Panc1 (cell line): ENCODE measurements at regions not wholly inside any gene's neighbourhood (a gene's known extent, or its start where the extent isn't known, plus 50 kb on each side); places are given as distances from the start of the nearest gene placed in this dataset.

Experiments
- ATAC-seq: fragments of 200-7000 bp; cut with Tn5 transposase; 2 replicates; pipeline ENCODE4 v1.9.1; 2020; ENCODE audit warnings: mild to moderate bottlenecking, moderate library complexity
- BruUV-seq: library from RNA; stranded (reverse); fragments of 400-500 nt; replicated peaks from 2 replicates; lab custom pipeline; 2021; lab: Mats Ljungman, UMichigan
- CTCF ChIA-PET: fragments of 300-600 bp; sonication (Branson Sonifier 250); formaldehyde crosslinking; loops from one replicate; lab custom pipeline; 2022; ENCODE audit warnings: antibody characterized with exemption; lab: Charles Lee
- POLR2A ChIA-PET: fragments of 300-600 bp; sonication (Branson Sonifier 250); formaldehyde crosslinking; loops from one replicate; lab custom pipeline; 2022; ENCODE audit warnings: antibody characterized with exemption; lab: Charles Lee
- DNase-seq: peaks from one replicate; pipeline ENCODE4 v3.0.0-alpha.2; 2010; ENCODE audit warnings: low read depth, low spot score
- H3K27ac ChIP-seq: 2 replicates; pipeline ENCODE4 v1.5.1; 2011; ENCODE audit warnings: mild to moderate bottlenecking, low read length, inconsistent platforms
- H3K27me3 ChIP-seq: fragments of 200-500 bp; sonication (Bioruptor generic); 2 replicates; pipeline ENCODE4 v1.6.0; 2014; ENCODE audit warnings: low read length, inconsistent platforms; ENCODE audit not compliant: control insufficient read depth, insufficient read depth
- H3K36me3 ChIP-seq: fragments of 200-500 bp; sonication (Bioruptor generic); 2 replicates; pipeline ENCODE4 v1.5.1; 2014; ENCODE audit warnings: inconsistent platforms, mild to moderate bottlenecking, low read length, moderate library complexity; ENCODE audit not compliant: control insufficient read depth, insufficient read depth
- H3K4me1 ChIP-seq: 2 replicates; pipeline ENCODE4 v1.5.1; 2011; ENCODE audit warnings: inconsistent platforms, mild to moderate bottlenecking, low read length, moderate library complexity; ENCODE audit not compliant: control insufficient read depth, insufficient read depth
- H3K4me3 ChIP-seq, 2 experiments: 2 replicates each; pipeline ENCODE4 v1.5.1; 2011 to 2012; ENCODE audit warnings: low read depth in 2 of 2, low read length in 2 of 2, mild to moderate bottlenecking in 2 of 2, inconsistent platforms in 1 of 2, moderate library complexity in 1 of 2
- H3K9me3 ChIP-seq: fragments of 200-500 bp; sonication (Bioruptor generic); 2 replicates; pipeline ENCODE4 v1.5.1; 2014; ENCODE audit warnings: low read depth, mild to moderate bottlenecking, inconsistent platforms, low read length, moderate library complexity; ENCODE audit not compliant: control insufficient read depth, insufficient read depth
- CTCF ChIP-seq: fragments of 450-650 bp; IDR thresholded peaks from 2 replicates; pipeline ENCODE4 v1.5.1; 2017; ENCODE audit warnings: mild to moderate bottlenecking
- POLR2AphosphoS5 ChIP-seq: IDR thresholded peaks from 2 replicates; pipeline ENCODE4 v1.6.1; 2012; ENCODE audit warnings: mild to moderate bottlenecking, low read depth, low read length, moderate library complexity
- REST ChIP-seq, 2 experiments: IDR thresholded peaks; 2 replicates each; pipeline ENCODE4 v1.6.1; 2011 to 2012; ENCODE audit warnings: low read depth in 2 of 2, control low read depth in 1 of 2, low read length in 1 of 2, mild to moderate bottlenecking in 1 of 2, moderate library complexity in 1 of 2; ENCODE audit not compliant: insufficient read depth in 1 of 2
- SIN3A ChIP-seq: IDR thresholded peaks from 2 replicates; pipeline ENCODE4 v1.6.1; 2012; ENCODE audit warnings: low read depth, mild to moderate bottlenecking, low read length, moderate library complexity, borderline replicate concordance; ENCODE audit not compliant: insufficient read depth
- TCF7L2 ChIP-seq: IDR thresholded peaks from 2 replicates; pipeline ENCODE4 v1.6.1; 2011; ENCODE audit warnings: mild to moderate bottlenecking, low read depth, low read length, inconsistent platforms
- in situ Hi-C: cut with HindIII; loops from 2 replicates; pipeline ENCODE4 v1.10.0; 2016; ENCODE audit warnings: low sequenced_read_pairs, low pct_unique_long_range_greater_than_20kb
- intact Hi-C: fragments of 100-400 bp; cut with micrococcal nuclease; formaldehyde crosslinking; loops from one replicate; pipeline ENCODE4 v1.10.0; 2022; ENCODE audit not compliant: unreplicated experiment

GRCh38 chr13:37375724-37376123, 222.8 kb downstream of the POSTN start:
- TF ChIP-seq CTCF: no peak
- TF ChIP-seq REST (IDR thresholded peaks at IDR 0.05; ENCODE audit: insufficient read depth in 1 of 2, low read depth in 2 of 2, low read length in 1 of 2): no peak
- TF ChIP-seq TCF7L2: no peak
- TF ChIP-seq SIN3A: no peak
- TF ChIP-seq POLR2AphosphoS5: no peak
- intact Hi-C loops: no loop called here
- POLR2A ChIA-PET: no interaction called here
- ATAC-seq (no peak), DNase-seq (no peak)
- H3K27me3 ChIP-seq: no peaks in the 10 kb centered on the region
- CTCF ChIA-PET: no interaction called here
- no peak overlapping the region for H3K4me3 ChIP-seq
- H3K36me3 ChIP-seq: no peaks in the 10 kb centered on the region
- no peaks in the 10 kb centered on the region for H3K4me1 ChIP-seq
- in situ Hi-C loops: no loop called here
- H3K9me3 ChIP-seq: no peaks in the 10 kb centered on the region
- no TSS peak for BruUV-seq
- H3K27ac ChIP-seq: no peak overlapping the region

GRCh38 chr13:37375071-37375470, 223.5 kb downstream of the POSTN start:
- no peak for DNase-seq
- Histone ChIP-seq H3K9me3 (no peaks in the 10 kb centered on the region), H3K27ac (no peak overlapping the region), H3K4me1 (no peaks in the 10 kb centered on the region), H3K36me3 (no peaks in the 10 kb centered on the region), H3K27me3 (no peaks in the 10 kb centered on the region), H3K4me3 (no peak overlapping the region)
- ChIA-PET CTCF (no interaction called here), POLR2A (no interaction called here)
- no TSS peak for BruUV-seq
- in situ Hi-C loops (no loop called here), intact Hi-C loops (no loop called here)
- no peak for TF ChIP-seq REST (IDR thresholded peaks at IDR 0.05; ENCODE audit: insufficient read depth in 1 of 2, low read depth in 2 of 2, low read length in 1 of 2)
- no peak for ATAC-seq
